OCI-LY1 (cell line): ENCODE measurements at regions not wholly inside any gene's neighbourhood (a gene's known extent, or its start where the extent isn't known, plus 50 kb on each side); places are given as distances from the start of the nearest gene placed in this dataset.

Experiments
- H2AFZ ChIP-seq: fragments of 200-600 bp; sonication (generic), shearing (Covaris generic); 2 replicates; pipeline ENCODE4 v1.6.0; 2014; ENCODE audit warnings: antibody characterized with exemption, mild to moderate bottlenecking, low read length
- H3F3A ChIP-seq: fragments of 200-600 bp; sonication (generic), shearing (Covaris generic); 2 replicates; pipeline ENCODE4 v1.6.0; 2014; ENCODE audit warnings: mild to moderate bottlenecking, antibody characterized with exemption, low read length, moderate library complexity; ENCODE audit not compliant: insufficient read depth
- H3K27ac ChIP-seq: fragments of 200-600 bp; sonication (generic); 2 replicates; pipeline ENCODE4 v1.5.1; 2014; ENCODE audit warnings: low read length, mixed run types, mild to moderate bottlenecking, low read depth; ENCODE audit not compliant: poor library complexity, severe bottlenecking
- H3K27me3 ChIP-seq: fragments of 200-600 bp; sonication (generic); 2 replicates; pipeline ENCODE4 v1.6.0; 2014; ENCODE audit warnings: antibody characterized with exemption, mild to moderate bottlenecking, low read length, moderate library complexity; ENCODE audit not compliant: insufficient read depth
- H3K36me3 ChIP-seq: fragments of 200-600 bp; sonication (generic); 2 replicates; pipeline ENCODE4 v1.6.1; 2014; ENCODE audit warnings: mild to moderate bottlenecking, antibody characterized with exemption, low read length, moderate library complexity, mixed read lengths; ENCODE audit not compliant: insufficient read depth
- H3K4me1 ChIP-seq: fragments of 200-600 bp; sonication (generic); 2 replicates; pipeline ENCODE4 v1.5.1; 2014; ENCODE audit warnings: mild to moderate bottlenecking, low read length, moderate library complexity; ENCODE audit not compliant: insufficient read depth, severe bottlenecking
- H3K4me2 ChIP-seq: fragments of 200-600 bp; sonication (generic), shearing (Covaris generic); 2 replicates; pipeline ENCODE4 v1.6.1; 2014; ENCODE audit warnings: low read length
- H3K4me3 ChIP-seq: fragments of 200-600 bp; sonication (generic); 2 replicates; pipeline ENCODE4 v1.5.1; 2014; ENCODE audit warnings: low read length, low read depth, mild to moderate bottlenecking, mixed read lengths; ENCODE audit not compliant: poor library complexity, severe bottlenecking
- H3K79me2 ChIP-seq: fragments of 200-600 bp; shearing (Covaris generic); 2 replicates; pipeline ENCODE4 v1.6.1; 2016; ENCODE audit warnings: mixed run types, low read length, mixed read lengths; ENCODE audit not compliant: insufficient read depth
- H3K9ac ChIP-seq: fragments of 200-600 bp; sonication (generic), shearing (Covaris generic); 2 replicates; pipeline ENCODE4 v1.6.1; 2014; ENCODE audit warnings: mild to moderate bottlenecking, low read length, mixed read lengths
- H3K9me2 ChIP-seq: fragments of 200-600 bp; sonication (generic), shearing (Covaris generic); 2 replicates; pipeline ENCODE4 v1.6.1; 2014; ENCODE audit warnings: low read depth, mild to moderate bottlenecking, low read length, mixed read lengths
- H3K9me3 ChIP-seq: fragments of 200-600 bp; shearing (Covaris generic); 2 replicates; pipeline ENCODE4 v1.6.1; 2014; ENCODE audit warnings: low read length, mixed read lengths
- H4K20me1 ChIP-seq: fragments of 200-600 bp; sonication (generic), shearing (Covaris generic); 2 replicates; pipeline ENCODE4 v1.6.0; 2016; ENCODE audit warnings: mild to moderate bottlenecking, low read length; ENCODE audit not compliant: insufficient read depth
- CTCF ChIP-seq: fragments of 200-600 bp; sonication (generic), shearing (Covaris generic); IDR thresholded peaks from 2 replicates; pipeline ENCODE4 v1.5.1; 2017; ENCODE audit warnings: mild to moderate bottlenecking, antibody characterized with exemption, low read length, moderate library complexity, mixed read lengths
- EZH2 ChIP-seq: fragments of 200-600 bp; sonication (generic), shearing (Covaris generic); IDR thresholded peaks from 2 replicates; pipeline ENCODE4 v1.8.0; 2017; ENCODE audit warnings: borderline replicate concordance, mixed run types, mild to moderate bottlenecking, antibody characterized with exemption, low read length, moderate library complexity, mixed read lengths

- Histone ChIP-seq H2AFZ (no peak overlapping the region), H3K27me3 (no peaks in the 10 kb centered on the region; the same call in 1 of the 2 replicates)
- no peak for TF ChIP-seq EZH2
- no peak for TF ChIP-seq CTCF
Measured at GRCh38 chr3:72481542-72481941, 366.7 kb downstream of the SHQ1 start.

DNA sequence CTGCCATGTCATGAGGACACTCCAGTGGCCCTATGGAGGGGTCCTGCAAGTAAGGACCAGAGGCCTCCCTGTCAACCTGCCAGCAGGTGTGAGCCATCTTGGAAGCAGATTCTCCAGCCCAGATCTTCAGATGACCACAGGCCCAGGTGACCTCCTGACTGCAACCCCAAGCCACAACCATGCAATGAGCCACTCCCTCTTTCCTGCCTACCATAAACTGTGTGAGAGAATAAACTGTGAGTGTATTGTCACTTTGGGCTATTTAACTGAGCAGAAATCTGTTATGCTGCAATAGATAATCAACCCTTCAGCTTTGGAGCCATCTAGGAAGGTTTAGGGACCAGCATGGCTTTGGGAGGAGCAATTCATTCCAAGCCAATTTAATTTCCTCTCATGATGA, 367.9 kb downstream of the SHQ1 start:
- Histone ChIP-seq H3K4me1 (no peaks in the 10 kb centered on the region), H2AFZ (no peak overlapping the region), H3K4me2 (no peak overlapping the region), H3K9me3 (no peaks in the 10 kb centered on the region), H3K27me3 (no peaks in the 10 kb centered on the region; the same call in 1 of the 2 replicates), H3K4me3 (no peak overlapping the region), H3K36me3 (no peaks in the 10 kb centered on the region), H3K9me2 (no peaks in the 10 kb centered on the region), H3K9ac (no peak overlapping the region), H3F3A (no peaks in the 10 kb centered on the region), H4K20me1 (no peaks in the 10 kb centered on the region), H3K79me2 (no peaks in the 10 kb centered on the region), H3K27ac (no peak overlapping the region)
- TF ChIP-seq CTCF (no peak), EZH2 (no peak)

More at GRCh38 chr3:72481542-72481941, 366.7 kb downstream of the SHQ1 start:
- no peak overlapping the region for H3K27ac ChIP-seq
- no peak overlapping the region for H3K9ac ChIP-seq
- H3K36me3 ChIP-seq = no peaks in the 10 kb centered on the region
- no peaks in the 10 kb centered on the region for H3K4me1 ChIP-seq
- no peak overlapping the region for H3K4me2 ChIP-seq
- H3K4me3 ChIP-seq = no peak overlapping the region
- no peaks in the 10 kb centered on the region for H3F3A ChIP-seq
- H3K79me2 ChIP-seq = no peaks in the 10 kb centered on the region
- H3K9me3 ChIP-seq = no peaks in the 10 kb centered on the region
- H3K9me2 ChIP-seq = no peaks in the 10 kb centered on the region
- H4K20me1 ChIP-seq = no peaks in the 10 kb centered on the region

- Histone ChIP-seq H3K9ac (no peak overlapping the region), H3F3A (no peaks in the 10 kb centered on the region), H3K4me2 (no peak overlapping the region), H3K4me1 (no peaks in the 10 kb centered on the region), H2AFZ (no peak overlapping the region), H3K4me3 (no peak overlapping the region), H4K20me1 (no peaks in the 10 kb centered on the region), H3K36me3 (no peaks in the 10 kb centered on the region), H3K27me3 (no peaks in the 10 kb centered on the region), H3K9me2 (no peaks in the 10 kb centered on the region), H3K79me2 (no peaks in the 10 kb centered on the region), H3K27ac (no peak overlapping the region), H3K9me3 (no peaks in the 10 kb centered on the region)
- TF ChIP-seq CTCF (no peak), EZH2 (no peak)
Measured at GRCh38 chr3:72479651-72480215, 368.5 kb downstream of the SHQ1 start.
